NCI-H1930 (cell line): ENCODE measurements at regions not wholly inside any gene's neighbourhood (a gene's known extent, or its start where the extent isn't known, plus 50 kb on each side); places are given as distances from the start of the nearest gene placed in this dataset.
A peak's percentile ranks its signal among the peaks of the same experiment; 100 is the strongest.
"Not testable (repeated sequence)": the region's sequence is repeated elsewhere in the genome, so short reads cannot be mapped to it uniquely, and the experiment has no call there.

Experiments
- DNase-seq, 2 experiments: peaks; one replicate each; lab custom pipeline; 2025; lab: John Stamatoyannopoulos, UW

DNA sequence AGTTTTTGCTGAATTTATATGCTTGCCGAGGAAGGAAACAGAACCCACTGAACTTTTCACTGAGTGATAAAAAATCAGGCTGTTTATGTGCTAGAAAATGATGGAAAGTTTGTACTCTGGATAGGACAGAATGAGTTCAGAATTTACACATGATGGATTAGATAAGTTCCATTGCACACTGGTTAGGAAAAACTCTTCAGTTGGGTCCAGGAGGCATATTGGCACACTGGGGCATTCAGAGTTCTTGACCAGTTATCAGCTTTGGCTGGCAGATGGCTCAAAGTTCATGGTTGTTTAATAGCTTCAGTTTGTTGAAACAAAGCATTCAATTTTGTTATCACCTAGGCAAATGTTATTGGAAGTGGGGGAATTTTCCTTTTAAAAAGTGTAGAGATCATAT lies 613.3 kb upstream of the SYNCRIP start:
- DNase-seq, result no peak

- no peak for DNase-seq
Observed at GRCh38 chr6:86251106-86251505, 608.4 kb upstream of the SYNCRIP start.

DNA sequence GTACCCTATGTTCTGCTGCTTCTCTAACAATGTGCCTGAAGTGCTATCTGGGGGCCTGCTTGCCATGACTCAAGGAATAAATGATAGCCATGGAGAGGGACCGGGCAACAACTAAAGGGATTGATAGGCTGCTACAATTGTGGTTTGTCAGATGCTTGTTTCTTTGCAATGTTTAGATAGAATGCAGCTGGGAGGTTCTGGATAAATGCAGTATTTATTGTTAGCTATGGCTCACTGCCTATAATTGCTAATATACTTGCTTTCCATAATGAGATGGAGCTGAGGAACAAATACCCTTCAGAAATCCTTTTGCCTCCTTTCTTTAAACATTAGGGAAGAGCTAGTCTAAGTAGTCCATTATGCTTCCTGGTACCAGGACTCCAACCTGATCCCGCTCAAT lies 575.2 kb upstream of the SYNCRIP start:
- no peak for DNase-seq

- no peak for DNase-seq
Observed at GRCh38 chr6:86215323-86215722, 572.6 kb upstream of the SYNCRIP start.

- no peak for DNase-seq
Observed at GRCh38 chr6:86205980-86206379, 563.3 kb upstream of the SYNCRIP start.

GRCh38 chr6:86203044-86203443 lies 560.4 kb upstream of the SYNCRIP start:
- DNase-seq, result no peak

GRCh38 chr6:86193821-86194220 lies 551.1 kb upstream of the SYNCRIP start:
- DNase-seq, result peak; percentile 1 to 8

GRCh38 chr6:86192123-86192522 lies 549.4 kb upstream of the SYNCRIP start:
- DNase-seq, result no peak

DNA sequence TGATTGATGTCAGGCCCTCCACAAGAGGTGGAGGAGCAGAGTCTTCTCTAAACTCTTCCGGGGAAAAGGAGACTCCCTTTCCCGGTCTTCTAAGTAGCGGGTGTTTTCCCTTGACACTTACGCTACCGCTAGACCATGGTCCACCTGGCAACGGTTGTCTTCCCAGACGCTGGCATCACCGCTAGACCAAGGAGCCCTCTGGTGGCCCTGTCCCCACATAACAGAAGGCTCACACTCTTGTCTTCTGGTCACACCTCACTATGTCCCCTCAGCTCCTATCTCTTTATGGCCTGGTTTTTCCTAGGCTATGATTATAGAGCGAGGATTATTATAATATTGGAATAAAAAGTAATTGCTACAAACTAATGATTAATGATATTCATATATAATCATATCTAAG lies 532.5 kb upstream of the SYNCRIP start:
- peak in 1 of 2 experiments; percentile 4 for DNase-seq

DNA sequence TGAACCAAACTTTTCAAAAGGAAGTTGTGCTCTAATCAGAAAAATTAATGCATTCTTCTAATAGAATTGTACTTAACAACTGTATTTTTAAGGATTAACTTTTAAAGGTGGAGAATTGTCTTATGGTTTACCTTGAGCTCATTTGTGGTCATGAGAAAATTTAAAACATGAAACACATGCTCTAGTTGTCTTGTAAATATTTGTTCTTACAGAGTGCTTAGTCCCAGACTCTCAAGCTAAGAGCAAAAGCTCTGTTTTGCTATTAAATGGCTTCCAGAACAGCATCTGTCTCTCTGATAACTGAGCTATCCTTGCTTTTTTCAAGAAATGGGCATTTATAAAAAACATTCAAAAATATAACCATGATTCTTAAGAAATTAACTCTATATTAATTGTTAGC lies 512.2 kb upstream of the SYNCRIP start:
- DNase-seq, result no peak

- no peak for DNase-seq
Observed at GRCh38 chr6:86153521-86153920, 510.8 kb upstream of the SYNCRIP start.

DNA sequence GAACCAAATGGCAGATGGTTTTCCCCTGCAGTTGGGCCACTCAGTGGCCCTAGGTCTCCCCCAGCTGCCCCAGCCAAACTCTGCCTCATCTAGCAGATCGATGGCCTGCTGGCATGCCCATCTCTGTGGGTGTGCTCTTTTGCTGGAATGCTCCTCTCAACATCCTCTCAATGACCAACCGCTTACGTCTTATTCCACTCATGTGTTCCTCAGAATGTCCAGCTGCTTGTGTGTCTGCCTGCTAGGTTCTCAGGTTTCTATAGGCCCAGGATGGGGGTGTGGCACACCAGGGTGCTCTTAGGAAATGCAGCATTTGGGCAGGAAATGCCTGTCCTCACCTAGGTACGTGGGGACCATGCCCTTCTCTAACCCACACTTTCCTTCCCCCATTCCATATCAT lies 509.9 kb upstream of the SYNCRIP start:
- DNase-seq, result no peak

GRCh38 chr6:86148586-86148985 lies 505.9 kb upstream of the SYNCRIP start:
- DNase-seq, result no peak

DNA sequence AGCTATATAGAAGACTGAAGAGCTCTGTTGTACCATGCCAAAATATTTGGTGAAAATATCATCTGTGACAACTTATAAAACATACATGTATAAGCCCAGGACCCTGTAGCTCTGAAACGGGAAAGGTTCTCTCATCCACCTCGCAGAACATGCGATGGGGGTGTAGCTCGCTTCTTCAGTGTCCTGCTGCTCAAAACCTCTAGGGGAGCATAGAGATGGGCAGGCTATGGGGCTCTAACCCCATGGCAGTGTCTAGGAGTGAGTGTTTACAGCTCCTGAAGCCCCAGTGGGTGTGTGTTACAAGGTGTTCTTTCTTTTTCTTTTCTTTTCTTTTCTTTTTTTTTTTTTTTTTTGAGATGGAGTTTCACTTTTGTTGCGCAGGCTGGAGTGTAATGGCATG lies 505.2 kb upstream of the SYNCRIP start:
- DNase-seq, result no peak

- no peak for DNase-seq
Observed at GRCh38 chr6:86147311-86147710, 504.6 kb upstream of the SYNCRIP start.

DNA sequence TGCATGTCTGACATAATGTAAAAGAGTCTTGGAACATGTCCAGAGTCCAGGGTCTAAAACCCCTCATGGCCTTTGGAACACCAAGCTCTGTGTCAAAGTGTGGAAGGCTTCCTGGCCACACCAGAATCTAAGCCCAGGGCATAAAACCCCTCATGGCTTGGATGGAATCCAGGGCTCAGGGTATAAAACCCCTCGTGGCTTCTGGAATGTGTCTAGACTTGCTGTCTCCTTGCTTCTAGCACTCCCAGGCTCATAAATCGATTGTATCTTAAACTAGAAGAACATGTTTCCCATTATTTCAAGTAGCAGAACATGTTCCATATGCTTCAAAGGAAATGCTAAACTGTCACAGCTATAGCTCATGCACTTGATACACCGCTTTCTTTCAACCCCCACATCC lies 504.1 kb upstream of the SYNCRIP start:
- not testable (repeated sequence) for DNase-seq

GRCh38 chr6:86142326-86142725 lies 499.6 kb upstream of the SYNCRIP start:
- DNase-seq, result no peak

GRCh38 chr6:86128130-86128814 lies 485.6 kb upstream of the SYNCRIP start:
- DNase-seq, result no peak

GRCh38 chr6:86122086-86122485 lies 479.4 kb upstream of the SYNCRIP start:
- no peak for DNase-seq

DNA sequence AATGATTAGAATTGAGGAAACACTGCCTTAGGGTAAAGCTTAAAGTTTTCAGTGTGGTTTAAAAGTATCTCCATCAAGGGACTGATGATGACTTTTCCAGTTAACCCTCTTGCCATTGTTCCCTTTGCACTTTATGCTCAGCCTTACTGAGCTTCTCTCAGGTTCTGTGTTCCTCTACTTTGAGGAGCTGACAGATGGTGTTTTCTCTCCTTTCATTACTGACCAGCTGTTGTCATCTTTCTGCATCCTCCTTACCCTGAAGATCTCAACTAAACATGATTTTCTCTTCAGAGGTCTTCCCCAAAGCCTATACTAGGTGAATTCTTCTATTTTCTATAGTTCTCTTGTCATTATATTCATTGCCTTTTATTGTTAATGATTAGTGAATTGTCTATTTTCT lies 475.6 kb upstream of the SYNCRIP start:
- DNase-seq, result no peak

- no peak for DNase-seq
Observed at GRCh38 chr6:86107985-86108384, 465.3 kb upstream of the SYNCRIP start.

DNA sequence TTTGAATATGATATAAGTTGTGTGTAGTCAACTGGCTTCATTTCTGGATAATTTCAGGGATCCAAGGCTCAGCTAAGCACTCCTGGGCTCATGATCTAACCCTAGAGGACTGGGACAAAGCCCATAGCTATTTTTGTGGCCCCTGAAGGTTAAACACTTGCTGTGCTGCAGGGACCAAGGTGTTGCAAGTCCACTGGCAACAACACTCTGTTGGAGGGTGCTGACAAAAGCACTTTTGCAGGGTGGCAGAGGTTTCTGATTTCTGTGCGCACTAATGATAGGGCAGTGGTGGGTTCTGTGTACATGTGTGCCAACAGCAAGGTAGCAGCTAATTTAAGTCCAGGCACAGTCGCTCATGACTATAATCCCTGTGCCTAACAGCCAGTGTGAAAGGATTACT lies 445.3 kb upstream of the SYNCRIP start:
- DNase-seq, result no peak

DNA sequence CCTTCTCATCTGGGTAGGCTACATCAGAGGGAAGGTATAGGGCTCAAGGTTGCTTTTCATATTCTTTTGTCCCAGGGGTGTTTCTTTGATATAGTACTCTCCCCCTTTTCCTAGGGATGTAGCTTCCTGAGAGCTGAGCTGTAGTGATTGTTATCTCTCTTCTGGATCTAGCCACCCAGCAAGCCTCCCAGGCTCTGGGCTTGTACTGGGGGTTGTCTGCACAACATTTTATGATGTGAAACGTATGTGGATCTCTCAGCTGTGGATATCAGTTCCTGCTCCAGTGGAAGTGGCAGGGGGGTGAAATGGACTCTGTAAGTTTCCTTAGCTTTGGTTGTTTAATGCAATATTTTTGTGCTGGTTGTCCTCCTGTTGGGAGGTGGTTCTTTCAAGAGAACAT lies 437.3 kb upstream of the SYNCRIP start:
- DNase-seq, result no peak

DNA sequence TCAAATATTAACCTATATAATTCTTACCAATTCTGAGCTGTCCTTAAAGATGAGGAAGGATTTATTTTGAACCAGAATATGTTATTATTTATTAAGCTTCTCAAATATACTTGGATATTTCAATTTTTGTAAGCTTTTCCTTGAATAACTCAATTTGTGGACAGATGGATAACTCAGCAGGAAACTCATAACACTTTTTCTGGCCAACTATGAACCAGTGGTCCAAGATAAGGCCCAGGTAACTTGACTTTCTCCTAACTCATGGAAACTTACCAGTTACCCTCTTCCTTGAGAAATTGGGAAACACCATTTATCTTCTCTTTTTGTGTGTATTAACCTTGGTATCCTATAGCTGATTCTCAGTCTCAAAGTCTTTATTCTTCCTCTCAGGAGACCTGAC lies 427.5 kb upstream of the SYNCRIP start:
- DNase-seq, result no peak

DNA sequence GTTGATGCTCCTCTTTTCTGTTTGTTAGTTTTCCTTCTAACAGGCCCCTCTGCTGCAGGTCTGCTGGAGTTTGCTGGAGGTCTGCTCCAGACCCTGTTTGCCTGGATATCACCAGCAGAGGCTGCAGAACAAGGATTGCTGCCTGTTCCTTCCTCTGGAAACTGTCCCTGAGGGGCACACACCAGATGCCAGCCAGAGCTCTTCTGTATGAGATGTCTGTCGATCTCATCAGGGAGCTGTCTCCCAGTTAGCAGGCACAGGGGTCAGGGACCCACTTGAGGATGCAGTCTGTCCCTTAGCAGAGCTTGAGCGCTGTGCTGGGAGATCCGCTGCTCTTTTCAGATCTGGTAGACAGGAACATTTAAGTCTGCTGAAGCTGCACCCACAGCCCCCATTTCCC lies 422.3 kb upstream of the SYNCRIP start:
- not testable (repeated sequence) for DNase-seq
